Epithelial cell of proximal tubule (primary cell): ENCODE measurements at regions not wholly inside any gene's neighbourhood (a gene's known extent, or its start where the extent isn't known, plus 50 kb on each side); places are given as distances from the start of the nearest gene placed in this dataset.

Source experiments
- DNase-seq: peaks from one replicate; pipeline ENCODE4 v3.0.0-alpha.2; 2011; ENCODE audit warnings: low read depth
- H3K4me3 ChIP-seq: 2 replicates; pipeline ENCODE4 v1.5.1; 2011; ENCODE audit warnings: low read depth, mild to moderate bottlenecking, low read length
- TF ChIP-seq, protein P1 (sequence below): conservative IDR thresholded peaks from 2 replicates; pipeline ENCODE4 v1.5.1; 2012; ENCODE audit warnings: low read depth, mild to moderate bottlenecking, low read length

GRCh38 chr6:155936127-155936526 is 480.5 kb upstream of the NOX3 start:
- no peak overlapping the region for H3K4me3 ChIP-seq
- TF ChIP-seq, protein P1, sequence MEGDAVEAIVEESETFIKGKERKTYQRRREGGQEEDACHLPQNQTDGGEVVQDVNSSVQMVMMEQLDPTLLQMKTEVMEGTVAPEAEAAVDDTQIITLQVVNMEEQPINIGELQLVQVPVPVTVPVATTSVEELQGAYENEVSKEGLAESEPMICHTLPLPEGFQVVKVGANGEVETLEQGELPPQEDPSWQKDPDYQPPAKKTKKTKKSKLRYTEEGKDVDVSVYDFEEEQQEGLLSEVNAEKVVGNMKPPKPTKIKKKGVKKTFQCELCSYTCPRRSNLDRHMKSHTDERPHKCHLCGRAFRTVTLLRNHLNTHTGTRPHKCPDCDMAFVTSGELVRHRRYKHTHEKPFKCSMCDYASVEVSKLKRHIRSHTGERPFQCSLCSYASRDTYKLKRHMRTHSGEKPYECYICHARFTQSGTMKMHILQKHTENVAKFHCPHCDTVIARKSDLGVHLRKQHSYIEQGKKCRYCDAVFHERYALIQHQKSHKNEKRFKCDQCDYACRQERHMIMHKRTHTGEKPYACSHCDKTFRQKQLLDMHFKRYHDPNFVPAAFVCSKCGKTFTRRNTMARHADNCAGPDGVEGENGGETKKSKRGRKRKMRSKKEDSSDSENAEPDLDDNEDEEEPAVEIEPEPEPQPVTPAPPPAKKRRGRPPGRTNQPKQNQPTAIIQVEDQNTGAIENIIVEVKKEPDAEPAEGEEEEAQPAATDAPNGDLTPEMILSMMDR: no peak
- DNase-seq: no peak

DNA sequence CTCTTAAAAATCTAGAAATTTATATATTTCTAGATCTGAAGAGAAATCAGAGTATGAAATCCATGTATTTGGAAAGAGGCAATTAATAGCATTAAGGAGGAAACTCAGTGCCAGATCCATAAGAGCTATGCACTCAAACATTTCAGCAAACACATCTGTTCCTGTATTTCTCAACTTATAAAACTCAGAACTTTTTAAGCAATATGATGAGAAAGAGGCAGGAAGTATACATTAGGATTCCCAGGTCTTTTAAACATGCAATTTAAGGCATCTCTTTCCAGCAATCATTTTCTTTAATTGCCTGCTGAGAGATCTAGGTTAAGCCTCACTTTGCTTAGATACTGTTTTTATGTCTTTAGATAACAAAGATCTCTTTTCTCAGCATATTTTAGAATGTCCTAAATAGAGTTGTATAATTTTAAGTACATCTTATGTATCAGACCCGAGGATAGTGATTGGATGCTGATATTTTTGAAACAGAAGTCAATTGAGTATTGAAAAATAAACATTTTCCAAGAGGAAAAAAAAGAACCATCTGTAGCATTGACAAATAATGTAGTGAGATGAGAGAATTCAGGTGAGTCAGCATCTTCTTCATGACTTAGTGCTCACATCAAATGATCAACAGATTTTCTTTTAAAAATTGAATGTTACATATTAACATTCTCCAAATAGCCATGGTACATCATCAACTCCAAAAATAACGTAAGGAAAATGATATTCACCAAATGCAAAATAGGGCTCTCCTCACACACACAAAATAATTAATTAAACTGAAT is 461.4 kb upstream of the NOX3 start:
- TF ChIP-seq, protein P1: no peak
- no peak overlapping the region for H3K4me3 ChIP-seq
- no peak for DNase-seq

DNA sequence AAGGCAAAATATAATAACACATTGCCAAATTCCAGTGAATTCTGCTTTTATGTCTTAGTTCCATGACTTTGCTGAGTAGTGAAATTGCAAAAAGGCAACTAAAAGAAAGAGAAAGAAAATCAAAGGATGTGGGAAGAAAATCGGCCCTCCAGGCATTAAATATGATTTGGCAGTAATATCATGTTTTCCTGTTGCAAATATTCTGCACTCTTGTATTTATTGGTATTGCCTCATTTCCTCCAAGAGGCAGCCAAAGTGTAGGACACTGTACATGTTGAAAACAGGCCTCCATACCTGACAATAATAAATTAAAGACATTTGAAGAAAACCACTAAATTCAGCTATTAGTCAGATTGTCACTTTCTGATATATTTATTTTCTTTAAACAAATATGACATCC is 460.0 kb upstream of the NOX3 start:
- H3K4me3 ChIP-seq: no peak overlapping the region
- no peak for DNase-seq
- TF ChIP-seq, protein P1: no peak

GRCh38 chr6:155913816-155914215 is 458.2 kb upstream of the NOX3 start:
- TF ChIP-seq, protein P1: no peak
- no peak for DNase-seq
- no peak overlapping the region for H3K4me3 ChIP-seq

DNA sequence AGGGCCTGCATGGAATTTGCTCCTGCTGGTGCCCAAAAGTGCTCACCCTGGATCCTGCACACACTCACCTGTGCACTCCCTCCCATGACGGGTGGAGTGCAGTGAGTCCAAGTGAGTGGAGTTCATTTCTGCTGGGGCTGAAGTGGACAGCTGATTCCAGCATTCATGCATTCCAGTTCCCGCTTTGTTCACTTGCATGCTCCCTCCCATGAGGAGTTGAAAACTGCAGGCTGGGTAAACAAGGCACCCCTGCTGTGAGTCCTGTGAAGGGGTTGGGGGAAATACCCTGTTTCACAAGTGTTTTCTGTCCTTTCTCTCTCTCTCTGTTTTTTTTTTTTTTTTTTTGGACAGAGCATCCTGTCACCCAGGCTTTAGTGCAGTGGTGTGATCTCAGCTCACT is 454.1 kb upstream of the NOX3 start:
- DNase-seq: no peak
- H3K4me3 ChIP-seq: no peak overlapping the region
- TF ChIP-seq, protein P1: no peak

- DNase-seq: no peak
- TF ChIP-seq, protein P1: no peak
Observed at GRCh38 chr6:155895641-155896040, 440.0 kb upstream of the NOX3 start.

GRCh38 chr6:155894758-155895157 is 439.1 kb upstream of the NOX3 start:
- no peak overlapping the region for H3K4me3 ChIP-seq
- DNase-seq: no peak
- TF ChIP-seq, protein P1: no peak

More at GRCh38 chr6:155895641-155896040, 440.0 kb upstream of the NOX3 start:
- no peak overlapping the region for H3K4me3 ChIP-seq
